Panc1 (cell line): ENCODE measurements at regions not wholly inside any gene's neighbourhood (a gene's known extent, or its start where the extent isn't known, plus 50 kb on each side); places are given as distances from the start of the nearest gene placed in this dataset.

Source experiments
- ATAC-seq: fragments of 200-7000 bp; cut with Tn5 transposase; 2 replicates; pipeline ENCODE4 v1.9.1; 2020; ENCODE audit warnings: mild to moderate bottlenecking, moderate library complexity
- BruUV-seq: library from RNA; stranded (reverse); fragments of 400-500 nt; replicated peaks from 2 replicates; lab custom pipeline; 2021; lab: Mats Ljungman, UMichigan
- CTCF ChIA-PET: fragments of 300-600 bp; sonication (Branson Sonifier 250); formaldehyde crosslinking; loops from one replicate; lab custom pipeline; 2022; ENCODE audit warnings: antibody characterized with exemption; lab: Charles Lee
- POLR2A ChIA-PET: fragments of 300-600 bp; sonication (Branson Sonifier 250); formaldehyde crosslinking; loops from one replicate; lab custom pipeline; 2022; ENCODE audit warnings: antibody characterized with exemption; lab: Charles Lee
- DNase-seq: peaks from one replicate; pipeline ENCODE4 v3.0.0-alpha.2; 2010; ENCODE audit warnings: low read depth, low spot score
- H3K27ac ChIP-seq: 2 replicates; pipeline ENCODE4 v1.5.1; 2011; ENCODE audit warnings: mild to moderate bottlenecking, low read length, inconsistent platforms
- H3K27me3 ChIP-seq: fragments of 200-500 bp; sonication (Bioruptor generic); 2 replicates; pipeline ENCODE4 v1.6.0; 2014; ENCODE audit warnings: low read length, inconsistent platforms; ENCODE audit not compliant: control insufficient read depth, insufficient read depth
- H3K36me3 ChIP-seq: fragments of 200-500 bp; sonication (Bioruptor generic); 2 replicates; pipeline ENCODE4 v1.5.1; 2014; ENCODE audit warnings: inconsistent platforms, mild to moderate bottlenecking, low read length, moderate library complexity; ENCODE audit not compliant: control insufficient read depth, insufficient read depth
- H3K4me1 ChIP-seq: 2 replicates; pipeline ENCODE4 v1.5.1; 2011; ENCODE audit warnings: inconsistent platforms, mild to moderate bottlenecking, low read length, moderate library complexity; ENCODE audit not compliant: control insufficient read depth, insufficient read depth
- H3K4me3 ChIP-seq, 2 experiments: 2 replicates each; pipeline ENCODE4 v1.5.1; 2011 to 2012; ENCODE audit warnings: low read depth in 2 of 2, low read length in 2 of 2, mild to moderate bottlenecking in 2 of 2, inconsistent platforms in 1 of 2, moderate library complexity in 1 of 2
- H3K9me3 ChIP-seq: fragments of 200-500 bp; sonication (Bioruptor generic); 2 replicates; pipeline ENCODE4 v1.5.1; 2014; ENCODE audit warnings: low read depth, mild to moderate bottlenecking, inconsistent platforms, low read length, moderate library complexity; ENCODE audit not compliant: control insufficient read depth, insufficient read depth
- CTCF ChIP-seq: fragments of 450-650 bp; IDR thresholded peaks from 2 replicates; pipeline ENCODE4 v1.5.1; 2017; ENCODE audit warnings: mild to moderate bottlenecking
- POLR2AphosphoS5 ChIP-seq: IDR thresholded peaks from 2 replicates; pipeline ENCODE4 v1.6.1; 2012; ENCODE audit warnings: mild to moderate bottlenecking, low read depth, low read length, moderate library complexity
- REST ChIP-seq, 2 experiments: IDR thresholded peaks; 2 replicates each; pipeline ENCODE4 v1.6.1; 2011 to 2012; ENCODE audit warnings: low read depth in 2 of 2, control low read depth in 1 of 2, low read length in 1 of 2, mild to moderate bottlenecking in 1 of 2, moderate library complexity in 1 of 2; ENCODE audit not compliant: insufficient read depth in 1 of 2
- SIN3A ChIP-seq: IDR thresholded peaks from 2 replicates; pipeline ENCODE4 v1.6.1; 2012; ENCODE audit warnings: low read depth, mild to moderate bottlenecking, low read length, moderate library complexity, borderline replicate concordance; ENCODE audit not compliant: insufficient read depth
- TCF7L2 ChIP-seq: IDR thresholded peaks from 2 replicates; pipeline ENCODE4 v1.6.1; 2011; ENCODE audit warnings: mild to moderate bottlenecking, low read depth, low read length, inconsistent platforms
- in situ Hi-C: cut with HindIII; loops from 2 replicates; pipeline ENCODE4 v1.10.0; 2016; ENCODE audit warnings: low sequenced_read_pairs, low pct_unique_long_range_greater_than_20kb
- intact Hi-C: fragments of 100-400 bp; cut with micrococcal nuclease; formaldehyde crosslinking; loops from one replicate; pipeline ENCODE4 v1.10.0; 2022; ENCODE audit not compliant: unreplicated experiment

- no TSS peak for BruUV-seq
- CTCF ChIA-PET = interaction anchor here (0.6 kb wide), 1 partner anchor 12 kb away, joined by 10 read pairs; no protein-coding TSS in a partner anchor
- Histone ChIP-seq H3K36me3 (no peaks in the 10 kb centered on the region), H3K27me3 (no peaks in the 10 kb centered on the region), H3K4me1 (peaks cover 16% of the 10 kb centered on the region), H3K9me3 (no peaks in the 10 kb centered on the region), H3K4me3 (no peak overlapping the region), H3K27ac (peak overlapping the region; percentile 92)
- no peak for TF ChIP-seq TCF7L2
- TF ChIP-seq REST (IDR thresholded peaks at IDR 0.05; ENCODE audit: insufficient read depth in 1 of 2, low read depth in 2 of 2, low read length in 1 of 2) = no peak
- no peak for TF ChIP-seq SIN3A
- TF ChIP-seq POLR2AphosphoS5 = no peak
- TF ChIP-seq CTCF = no peak
- intact Hi-C loops = no loop called here
- ATAC-seq (no peak), DNase-seq (no peak)
- POLR2A ChIA-PET = no interaction called here
- in situ Hi-C loops = no loop called here
Observed at GRCh38 chr6:105593805-105594671, 191.2 kb upstream of the PREP start.

- POLR2A ChIA-PET = no interaction called here
- no peak for DNase-seq
Observed at GRCh38 chr6:105593056-105593690, 190.3 kb upstream of the PREP start.

More at GRCh38 chr6:105593056-105593690, 190.3 kb upstream of the PREP start:
- BruUV-seq = no TSS peak
- TF ChIP-seq SIN3A (no peak), CTCF (no peak), TCF7L2 (no peak), REST (IDR thresholded peaks at IDR 0.05; ENCODE audit: insufficient read depth in 1 of 2, low read depth in 2 of 2, low read length in 1 of 2) (no peak), POLR2AphosphoS5 (no peak)
- H3K4me3 ChIP-seq = no peak overlapping the region
- intact Hi-C loops (no loop called here), in situ Hi-C loops (no loop called here)
- peak overlapping the region; percentile 92; the same call in 1 of the 2 replicates for H3K27ac ChIP-seq
- peaks cover 16% of the 10 kb centered on the region for H3K4me1 ChIP-seq
- H3K9me3 ChIP-seq = no peaks in the 10 kb centered on the region
- CTCF ChIA-PET = interaction anchor here (0.6 kb wide), 1 partner anchor 11 kb away, joined by 10 read pairs; no protein-coding TSS in a partner anchor
- ATAC-seq = no peak
- no peaks in the 10 kb centered on the region for H3K36me3 ChIP-seq
- no peaks in the 10 kb centered on the region for H3K27me3 ChIP-seq
